HepG2 (cell line): ENCODE measurements at regions not wholly inside any gene's neighbourhood (a gene's known extent, or its start where the extent isn't known, plus 50 kb on each side); places are given as distances from the start of the nearest gene placed in this dataset.

Experiments
- ATAC-seq: fragments of 200-7000 bp; cut with Tn5 transposase; 3 replicates; pipeline ENCODE4 v1.9.1; 2020; ENCODE audit warnings: mild to moderate bottlenecking, moderate library complexity
- BruUV-seq: library from RNA; stranded (reverse); fragments of 400-500 nt; replicated peaks from 2 replicates; lab custom pipeline; 2021; lab: Mats Ljungman, UMichigan
- CTCF ChIA-PET: fragments of 300-600 bp; formaldehyde crosslinking; extraction: SDS; loops from one replicate; lab custom pipeline; 2021; ENCODE audit warnings: low total read pairs, inconsistent platforms, low intra/inter-chr PET ratio; lab: Yijun Ruan, JAX
- POLR2A ChIA-PET: fragments of 350-600 bp; sonication (Branson Sonifier 250); formaldehyde crosslinking; loops from one replicate; lab custom pipeline; 2020; ENCODE audit warnings: antibody characterized with exemption, inconsistent platforms; lab: Yijun Ruan, JAX
- DNase-seq: peaks from one replicate; pipeline ENCODE4 v3.0.0-alpha.2; 2015; ENCODE audit warnings: low spot score
- FAIRE-seq: peaks from 3 replicates; lab custom pipeline; 2011; peaks lifted over from hg19 to GRCh38; lab: Jason Lieb, UNC
- H2AFZ ChIP-seq: one replicate; pipeline ENCODE4 v1.6.1; 2011; ENCODE audit warnings: low read length, inconsistent platforms
- H3K27ac ChIP-seq: fragments of 300-600 bp; 3 replicates; pipeline ENCODE4 v1.8.0; 2011; ENCODE audit warnings: mixed run types, mild to moderate bottlenecking, mixed read lengths, low read length, inconsistent platforms; ENCODE audit not compliant: insufficient read depth; ENCODE audit errors: extremely low read length
- H3K27me3 ChIP-seq, 2 experiments: fragments of 200-600 bp in 1 of 2; 2 replicates in 1 of 2; 3 replicates in 1 of 2; pipeline versions ENCODE4 v1.6.0 to v1.8.0; 2011; ENCODE audit warnings: low read length in 2 of 2, mild to moderate bottlenecking in 2 of 2, moderate library complexity in 2 of 2, inconsistent platforms in 1 of 2; ENCODE audit not compliant: insufficient read depth in 2 of 2, control insufficient read depth in 1 of 2
- H3K36me3 ChIP-seq, 2 experiments: fragments of 200-600 bp in 1 of 2; replicated peaks in 1 of 2; 2 replicates in 1 of 2; 3 replicates in 1 of 2; pipeline versions ENCODE4 v1.5.1 to v1.8.0; 2011; ENCODE audit warnings: low read length in 2 of 2, inconsistent platforms in 1 of 2; ENCODE audit not compliant: insufficient read depth in 2 of 2, control insufficient read depth in 1 of 2
- H3K4me1 ChIP-seq: 2 replicates; pipeline ENCODE4 v1.5.1; 2012; ENCODE audit warnings: low read length, inconsistent platforms; ENCODE audit not compliant: insufficient read depth
- H3K4me2 ChIP-seq: 2 replicates; pipeline ENCODE4 v1.6.0; 2011; ENCODE audit warnings: low read depth, low read length, inconsistent platforms
- H3K4me3 ChIP-seq, 3 experiments: fragments of 200-600 bp in 1 of 3; sonication (generic), shearing (Covaris generic) in 1 of 3; replicated peaks in 1 of 3; 2 replicates each; pipeline ENCODE4 v1.5.1; 2011 to 2016; ENCODE audit warnings: low read length in 3 of 3, inconsistent platforms in 2 of 3, low read depth in 2 of 3, mild to moderate bottlenecking in 2 of 3, control low read depth in 1 of 3, mixed read lengths in 1 of 3; ENCODE audit not compliant: insufficient read depth in 1 of 3
- H3K79me2 ChIP-seq: one replicate; pipeline ENCODE4 v1.6.1; 2011; ENCODE audit warnings: low read length, inconsistent platforms; ENCODE audit not compliant: insufficient read depth
- H3K9ac ChIP-seq: 2 replicates; pipeline ENCODE4 v1.6.0; 2011; ENCODE audit warnings: mild to moderate bottlenecking, low read depth, low read length, inconsistent platforms; ENCODE audit not compliant: insufficient read depth
- H3K9me3 ChIP-seq: 2 replicates; pipeline ENCODE4 v1.5.1; 2012; ENCODE audit warnings: mild to moderate bottlenecking, low read length
- H4K20me1 ChIP-seq: 2 replicates; pipeline ENCODE4 v1.6.0; 2011; ENCODE audit warnings: inconsistent platforms, mild to moderate bottlenecking, low read length, moderate library complexity; ENCODE audit not compliant: insufficient read depth
- ADNP ChIP-seq: sonication (generic); formaldehyde crosslinking; IDR thresholded peaks from 2 replicates; pipeline ENCODE4 v1.4.0; 2020; ENCODE audit warnings: missing genetic modification reagents
- CCAR2 ChIP-seq: fragments of 200-400 bp; formaldehyde crosslinking; optimal IDR thresholded peaks from 2 replicates; pipeline ENCODE3; 2018; ENCODE audit warnings: low read depth, mild to moderate bottlenecking, low read length, moderate library complexity
- EEA1 ChIP-seq: sonication (generic); formaldehyde crosslinking; IDR thresholded peaks from 2 replicates; pipeline ENCODE4 v1.5.1; 2020; ENCODE audit warnings: mild to moderate bottlenecking, missing genetic modification reagents, borderline replicate concordance
- HDAC2 ChIP-seq: sonication (generic); formaldehyde crosslinking; IDR thresholded peaks from 2 replicates; pipeline ENCODE4 v1.4.0; 2020; ENCODE audit warnings: missing genetic modification reagents
- MAF1 ChIP-seq: sonication (generic); formaldehyde crosslinking; IDR thresholded peaks from 2 replicates; pipeline ENCODE4 v1.5.0; 2020; ENCODE audit warnings: missing genetic modification reagents, borderline replicate concordance
- MIER2 ChIP-seq: IDR thresholded peaks from 2 replicates; pipeline ENCODE4 v1.6.1; 2016; ENCODE audit warnings: missing biosample characterization, missing genetic modification reagents
- NFRKB ChIP-seq: fragments of 450-650 bp; IDR thresholded peaks from 2 replicates; pipeline ENCODE4 v1.6.1; 2017
- POGZ ChIP-seq: sonication (generic); formaldehyde crosslinking; IDR thresholded peaks from 2 replicates; pipeline ENCODE4 v1.4.0; 2020; ENCODE audit warnings: mild to moderate bottlenecking, missing genetic modification reagents
- TBP ChIP-seq: sonication (generic); formaldehyde crosslinking; IDR thresholded peaks from 2 replicates; pipeline ENCODE4 v1.5.0; 2020; ENCODE audit warnings: missing genetic modification reagents
- TEAD2 ChIP-seq: sonication (generic); formaldehyde crosslinking; IDR thresholded peaks from 2 replicates; pipeline ENCODE4 v1.9.0; 2021; ENCODE audit warnings: missing genetic modification reagents
- ZC3H13 ChIP-seq: sonication (generic); formaldehyde crosslinking; IDR thresholded peaks from 2 replicates; pipeline ENCODE4 v1.8.1; 2023; ENCODE audit warnings: mild to moderate bottlenecking, missing genetic modification reagents, moderate library complexity
- ZFP1 ChIP-seq: IDR thresholded peaks from 2 replicates; pipeline ENCODE4 v1.6.1; 2016
- ZNF33B ChIP-seq: sonication (generic); formaldehyde crosslinking; IDR thresholded peaks from 2 replicates; pipeline ENCODE4 v1.5.1; 2020; ENCODE audit warnings: mild to moderate bottlenecking, missing genetic modification reagents
- ZNF34 ChIP-seq: sonication (generic); formaldehyde crosslinking; IDR thresholded peaks from 2 replicates; pipeline ENCODE4 v1.4.0; 2020; ENCODE audit warnings: mild to moderate bottlenecking, missing genetic modification reagents, borderline replicate concordance
- ZSCAN20 ChIP-seq: sonication (generic); formaldehyde crosslinking; IDR thresholded peaks from 2 replicates; pipeline ENCODE4 v1.4.0; 2020; ENCODE audit warnings: missing genetic modification reagents, mild to moderate bottlenecking, borderline replicate concordance
- WGBS: methylation state at CpG from one replicate; pipeline ENCODE4 v1.1.6; 2017; ENCODE audit warnings: low lambda C conversion rate; 5-methylcytosine and 5-hydroxymethylcytosine counted together
- in situ Hi-C: cut with HindIII; loops from 2 replicates; pipeline ENCODE4 v1.10.0; 2017; ENCODE audit warnings: low pct_unique_long_range_greater_than_20kb; ENCODE audit not compliant: extremely low pct_ligation_motif_present
- intact Hi-C: fragments of 100-400 bp; cut with micrococcal nuclease; formaldehyde crosslinking; loops from one replicate; pipeline ENCODE4 v1.10.0; 2022; ENCODE audit not compliant: unreplicated experiment
- TF ChIP-seq, protein P1 (sequence below): sonication (generic); formaldehyde crosslinking; IDR thresholded peaks from 2 replicates; pipeline ENCODE4; 2020; ENCODE audit warnings: missing genetic modification reagents, mild to moderate bottlenecking, borderline replicate concordance

DNA sequence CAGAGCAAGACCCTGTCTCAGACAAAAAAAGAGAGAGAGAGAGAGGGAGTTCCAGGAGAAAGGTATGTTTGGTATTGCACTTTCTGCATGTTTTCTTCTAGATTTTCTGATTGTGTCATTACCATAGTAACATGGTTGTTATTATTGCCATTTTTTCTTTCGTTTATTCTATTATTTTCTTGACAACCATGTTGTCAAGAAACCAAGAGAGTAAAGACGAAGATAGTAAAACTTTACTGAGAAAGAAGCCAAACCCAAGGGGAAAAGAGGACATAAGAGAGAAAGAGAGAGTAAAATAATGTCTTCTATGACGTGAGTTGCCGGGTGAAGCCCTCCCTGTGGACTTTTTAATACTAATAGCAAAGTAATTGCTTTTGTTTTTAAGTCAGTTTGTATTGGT is 1186.0 kb upstream of the SEL1L start:
- WGBS: 2% methylated on average over 4 of the region's 4 CpGs
- BruUV-seq: no TSS peak

More for the DNA sequence above, 1186.0 kb upstream of the SEL1L start:
- no peak overlapping the region for H3K27ac ChIP-seq
- H3K27me3 ChIP-seq: no peaks in the 10 kb centered on the region
- H2AFZ ChIP-seq: no peak overlapping the region
- ChIA-PET CTCF (no interaction called here), POLR2A (no interaction called here)
- no peak overlapping the region for H3K4me3 ChIP-seq
- in situ Hi-C loops: no loop called here
- H4K20me1 ChIP-seq: no peaks in the 10 kb centered on the region
- FAIRE-seq (no peak), DNase-seq (no peak), ATAC-seq (no peak)
- no peak overlapping the region for H3K4me2 ChIP-seq
- H3K79me2 ChIP-seq: no peaks in the 10 kb centered on the region
- TF ChIP-seq MAF1 (CRISPR knock-in tag) (no peak), ZC3H13 (CRISPR knock-in tag) (no peak), ZFP1 (CRISPR knock-in tag) (no peak), TBP (CRISPR knock-in tag) (no peak), ZSCAN20 (CRISPR knock-in tag) (no peak), CCAR2 (no peak), POGZ (CRISPR knock-in tag) (no peak), EEA1 (no peak), HDAC2 (CRISPR knock-in tag) (no peak), ADNP (CRISPR knock-in tag) (no peak), ZNF33B (CRISPR knock-in tag) (no peak), ZNF34 (CRISPR knock-in tag) (no peak), TEAD2 (CRISPR knock-in tag) (no peak), MIER2 (CRISPR knock-in tag) (no peak), NFRKB (no peak)
- TF ChIP-seq, protein P1, sequence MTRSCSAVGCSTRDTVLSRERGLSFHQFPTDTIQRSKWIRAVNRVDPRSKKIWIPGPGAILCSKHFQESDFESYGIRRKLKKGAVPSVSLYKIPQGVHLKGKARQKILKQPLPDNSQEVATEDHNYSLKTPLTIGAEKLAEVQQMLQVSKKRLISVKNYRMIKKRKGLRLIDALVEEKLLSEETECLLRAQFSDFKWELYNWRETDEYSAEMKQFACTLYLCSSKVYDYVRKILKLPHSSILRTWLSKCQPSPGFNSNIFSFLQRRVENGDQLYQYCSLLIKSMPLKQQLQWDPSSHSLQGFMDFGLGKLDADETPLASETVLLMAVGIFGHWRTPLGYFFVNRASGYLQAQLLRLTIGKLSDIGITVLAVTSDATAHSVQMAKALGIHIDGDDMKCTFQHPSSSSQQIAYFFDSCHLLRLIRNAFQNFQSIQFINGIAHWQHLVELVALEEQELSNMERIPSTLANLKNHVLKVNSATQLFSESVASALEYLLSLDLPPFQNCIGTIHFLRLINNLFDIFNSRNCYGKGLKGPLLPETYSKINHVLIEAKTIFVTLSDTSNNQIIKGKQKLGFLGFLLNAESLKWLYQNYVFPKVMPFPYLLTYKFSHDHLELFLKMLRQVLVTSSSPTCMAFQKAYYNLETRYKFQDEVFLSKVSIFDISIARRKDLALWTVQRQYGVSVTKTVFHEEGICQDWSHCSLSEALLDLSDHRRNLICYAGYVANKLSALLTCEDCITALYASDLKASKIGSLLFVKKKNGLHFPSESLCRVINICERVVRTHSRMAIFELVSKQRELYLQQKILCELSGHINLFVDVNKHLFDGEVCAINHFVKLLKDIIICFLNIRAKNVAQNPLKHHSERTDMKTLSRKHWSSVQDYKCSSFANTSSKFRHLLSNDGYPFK (CRISPR knock-in tag): no peak
- H3K9ac ChIP-seq: no peak overlapping the region
- H3K4me1 ChIP-seq: no peaks in the 10 kb centered on the region
- H3K36me3 ChIP-seq: no peaks in the 10 kb centered on the region
- intact Hi-C loops: loop anchor here (10.0 kb wide), 1 partner anchor 725 kb away; no protein-coding TSS in a partner anchor
- H3K9me3 ChIP-seq: peaks cover 4% of the 10 kb centered on the region
